ENCODE measurements at regions not wholly inside any gene's neighbourhood (a gene's known extent, or its start where the extent isn't known, plus 50 kb on each side); places are given as distances from the start of the nearest gene placed in this dataset.

GRCh38 chr11:96472085-96472484, 82.3 kb downstream of the JRKL start:
- Histone ChIP-seq H3K9me1 (ENCODE audit: control insufficient read depth, insufficient read depth, low read length) (no peaks in the 10 kb centered on the region), H3K9ac (ENCODE audit: insufficient read depth in 1 of 2, low read depth in 2 of 2, low read length in 2 of 2) (no peak overlapping the region), H3K79me2 (ENCODE audit: control insufficient read depth, insufficient read depth, low read length) (no peaks in the 10 kb centered on the region), H3K4me2 (ENCODE audit: insufficient read depth, low read length) (no peak overlapping the region), H3K4me1 (replicated peaks in 1 of 2; ENCODE audit: control insufficient read depth in 2 of 2, insufficient read depth in 2 of 2, low read length in 2 of 2) (no peaks in the 10 kb centered on the region), H3K27me3 (ENCODE audit: control insufficient read depth in 2 of 2, insufficient read depth in 2 of 2, low read length in 2 of 2) (no peaks in the 10 kb centered on the region), H3K4me3 (no peak overlapping the region), H4K20me1 (replicated peaks; ENCODE audit: control insufficient read depth, insufficient read depth, low read length) (no peaks in the 10 kb centered on the region), H3K36me3 (ENCODE audit: control insufficient read depth, insufficient read depth, low read length) (no peaks in the 10 kb centered on the region), H3K27ac (ENCODE audit: extremely low read depth, low read depth, low read length) (no peak overlapping the region), H2AFZ (ENCODE audit: low read depth, low read length) (no peak overlapping the region), H3K9me3 (replicated peaks; ENCODE audit: control insufficient read depth, insufficient read depth, low read depth, low read length) (peaks cover 9% of the 10 kb centered on the region)
- DNase-seq (ENCODE audit: extremely low read depth in 1 of 4, low spot score in 3 of 4), result peak in 1 of 4 experiments; percentile 16
- no peak for FAIRE-seq
- TF ChIP-seq ZNF507 (tag; conservative IDR thresholded peaks at IDR 0.05) (no peak), CTCF (IDR thresholded peaks at IDR 0.05 in 2 of 3, conservative IDR thresholded peaks at IDR 0.05 in 1 of 3; ENCODE audit: insufficient read depth in 2 of 3, low read depth in 1 of 3, low read length in 3 of 3) (peak in 2 of 3 experiments; percentile 12; a peak in 1 of 6 replicates)
- peak; percentile 65; the same call in 2 of the 3 replicates for ATAC-seq
- no TSS peak for BruUV-seq (replicated peaks)
- CTCF ChIA-PET (ENCODE audit: low intra/inter-chr PET ratio), result no interaction called here
- whole genome bisulfite sequencing (ENCODE audit: insufficient coverage, low coverage, missing lambda C conversion rate), result 13% methylated on average over 1 of the region's 1 CpG
- POLR2A ChIA-PET, result interaction anchor here (0.6 kb wide), 1 partner anchor 286 kb away, joined by 3 read pairs; no protein-coding TSS in a partner anchor
- in situ Hi-C loops (cut with MboI) (loop anchor here (25.0 kb wide), 1 partner anchor 815 kb away; no protein-coding TSS in a partner anchor), intact Hi-C loops (cut with micrococcal nuclease) (no loop called here)

GRCh38 chr11:96474263-96474662, 84.5 kb downstream of the JRKL start:
- Histone ChIP-seq H3K9me3 (replicated peaks; ENCODE audit: control insufficient read depth, insufficient read depth, low read depth, low read length) (peaks cover 9% of the 10 kb centered on the region), H3K4me1 (replicated peaks in 1 of 2; ENCODE audit: control insufficient read depth in 2 of 2, insufficient read depth in 2 of 2, low read length in 2 of 2) (no peaks in the 10 kb centered on the region), H3K36me3 (ENCODE audit: control insufficient read depth, insufficient read depth, low read length) (no peaks in the 10 kb centered on the region), H3K27ac (ENCODE audit: extremely low read depth, low read depth, low read length) (no peak overlapping the region), H4K20me1 (replicated peaks; ENCODE audit: control insufficient read depth, insufficient read depth, low read length) (no peaks in the 10 kb centered on the region), H3K27me3 (ENCODE audit: control insufficient read depth in 2 of 2, insufficient read depth in 2 of 2, low read length in 2 of 2) (no peaks in the 10 kb centered on the region), H3K4me2 (ENCODE audit: insufficient read depth, low read length) (no peak overlapping the region), H3K9ac (ENCODE audit: insufficient read depth in 1 of 2, low read depth in 2 of 2, low read length in 2 of 2) (no peak overlapping the region), H3K9me1 (ENCODE audit: control insufficient read depth, insufficient read depth, low read length) (no peaks in the 10 kb centered on the region), H3K4me3 (no peak overlapping the region), H2AFZ (ENCODE audit: low read depth, low read length) (no peak overlapping the region), H3K79me2 (ENCODE audit: control insufficient read depth, insufficient read depth, low read length) (no peaks in the 10 kb centered on the region)
- ATAC-seq (no peak), DNase-seq (ENCODE audit: extremely low read depth in 1 of 4, low spot score in 3 of 4) (no peak), FAIRE-seq (no peak)
- ChIA-PET CTCF (ENCODE audit: low intra/inter-chr PET ratio) (no interaction called here), POLR2A (no interaction called here)
- WGBS (ENCODE audit: insufficient coverage, low coverage, missing lambda C conversion rate), result 75% methylated on average over 1 of the region's 1 CpG
- in situ Hi-C loops (cut with MboI), result loop anchor here (25.0 kb wide), 1 partner anchor 813 kb away; no protein-coding TSS in a partner anchor
- intact Hi-C loops (cut with micrococcal nuclease), result no loop called here
- BruUV-seq (replicated peaks), result no TSS peak
- TF ChIP-seq TFE3 (CRISPR knock-in tag; IDR thresholded peaks at IDR 0.05) (no peak), IRF9 (tag; IDR thresholded peaks at IDR 0.05) (no peak), KDM1A (IDR thresholded peaks at IDR 0.05) (no peak), ZNF384 (IDR thresholded peaks at IDR 0.05; ENCODE audit: low read depth, low read length) (no peak), POLR2AphosphoS5 (IDR thresholded peaks at IDR 0.05; ENCODE audit: control insufficient read depth, insufficient read depth, low read depth, low read length) (no peak), PURB (CRISPR knock-in tag; IDR thresholded peaks at IDR 0.05; ENCODE audit: low read depth) (no peak), ZNF436 (CRISPR knock-in tag; IDR thresholded peaks at IDR 0.05) (no peak)

Data from K562 (cell line).